Vagina (tissue), 2 donors: ENCODE measurements at regions not wholly inside any gene's neighbourhood (a gene's known extent, or its start where the extent isn't known, plus 50 kb on each side); places are given as distances from the start of the nearest gene placed in this dataset.

ENCODE experiments used
- DNase-seq, 2 donors: peaks; one replicate each; pipeline ENCODE4 v3.0.0-alpha.2; 2017; ENCODE audit errors: extremely low spot score in 2 of 2
- H3K27ac ChIP-seq: fragments of 200-600 bp; sonication (generic); one replicate; pipeline ENCODE4 v1.5.1; 2019
- H3K27me3 ChIP-seq: fragments of 200-600 bp; sonication (generic); one replicate; pipeline ENCODE4 v1.5.1; 2019
- H3K36me3 ChIP-seq, 2 donors: fragments of 200-600 bp; sonication (generic); one replicate each; pipeline ENCODE4 v1.5.1; 2017 to 2019
- H3K4me1 ChIP-seq: fragments of 200-600 bp; sonication (generic); one replicate; pipeline ENCODE4 v1.5.1; 2019
- H3K4me3 ChIP-seq, 2 donors: fragments of 200-600 bp; sonication (generic); 1 replicate in 1 of 2; 2 replicates in 1 of 2; pipeline ENCODE4 v1.5.1; 2016 to 2019
- H3K9me3 ChIP-seq: fragments of 200-600 bp; sonication (generic); one replicate; pipeline ENCODE4 v1.5.1; 2019
- CTCF ChIP-seq, 3 experiments: fragments of 450-650 bp in 2 of 3; fragments of 200-600 bp in 1 of 3; sonication (generic) in 1 of 3; IDR thresholded peaks; one replicate each; pipeline ENCODE4 v1.5.1; 2017 to 2019; ENCODE audit warnings: antibody characterized with exemption in 3 of 3, mild to moderate bottlenecking in 2 of 3, moderate library complexity in 2 of 3
- POLR2A ChIP-seq, 2 donors: fragments of 450-650 bp; IDR thresholded peaks; one replicate each; pipeline ENCODE4 v1.6.1; 2017; ENCODE audit warnings: antibody characterized with exemption in 2 of 2, mild to moderate bottlenecking in 2 of 2, moderate library complexity in 2 of 2
- POLR2AphosphoS5 ChIP-seq, 2 donors: sonication (generic); formaldehyde crosslinking; IDR thresholded peaks; one replicate each; pipeline ENCODE4 v1.9.0; 2017; ENCODE audit warnings: antibody characterized with exemption in 2 of 2, mild to moderate bottlenecking in 2 of 2, low read depth in 1 of 2; ENCODE audit not compliant: insufficient read depth in 1 of 2
- intact Hi-C: fragments of 100-400 bp; cut with DNase I; formaldehyde crosslinking; loops from one replicate; pipeline ENCODE4 v1.15.1; 2023

DNA sequence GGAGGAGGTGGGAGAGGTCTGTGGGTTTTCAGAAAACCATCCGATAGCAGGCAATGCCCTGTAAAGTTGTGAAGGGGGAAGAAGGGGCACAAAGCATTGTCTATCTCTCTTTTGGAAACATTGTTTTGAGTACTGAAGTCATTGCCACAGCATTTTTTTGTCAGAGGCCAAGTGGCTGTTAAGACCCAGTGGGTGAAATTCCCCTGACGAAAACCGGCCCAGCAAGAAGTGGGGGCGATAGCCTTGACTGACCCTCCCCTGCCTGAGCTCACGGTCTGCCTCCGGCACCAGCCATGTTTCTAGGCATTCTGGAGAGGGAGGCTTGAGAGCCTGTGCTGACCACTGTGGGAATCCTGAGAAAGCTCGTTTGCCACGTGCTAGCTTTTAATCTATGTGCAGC lies 144.7 kb downstream of the RPS24 start:
- Histone ChIP-seq H3K9me3 (no peaks in the 10 kb centered on the region), H3K27ac (no peak overlapping the region), H3K36me3 (no peaks in the 10 kb centered on the region), H3K4me3 (no peak overlapping the region), H3K4me1 (no peaks in the 10 kb centered on the region), H3K27me3 (no peaks in the 10 kb centered on the region)
- TF ChIP-seq CTCF (IDR thresholded peaks at IDR 0.05) (no peak), POLR2AphosphoS5 (IDR thresholded peaks at IDR 0.05; ENCODE audit: insufficient read depth in 1 of 2, low read depth in 1 of 2) (no peak)
- intact Hi-C loops = no loop called here
- DNase-seq = no peak

- Histone ChIP-seq H3K36me3 (no peaks in the 10 kb centered on the region), H3K27me3 (no peaks in the 10 kb centered on the region), H3K27ac (no peak overlapping the region), H3K9me3 (no peaks in the 10 kb centered on the region), H3K4me3 (no peak overlapping the region), H3K4me1 (no peaks in the 10 kb centered on the region)
- intact Hi-C loops = no loop called here
- DNase-seq = no peak
- no peak for TF ChIP-seq POLR2A (IDR thresholded peaks at IDR 0.05)
- TF ChIP-seq POLR2AphosphoS5 (IDR thresholded peaks at IDR 0.05; ENCODE audit: insufficient read depth in 1 of 2, low read depth in 1 of 2) = no peak
- no peak for TF ChIP-seq CTCF (IDR thresholded peaks at IDR 0.05)
Observed at GRCh38 chr10:78178940-78179339, 145.3 kb downstream of the RPS24 start.

DNA sequence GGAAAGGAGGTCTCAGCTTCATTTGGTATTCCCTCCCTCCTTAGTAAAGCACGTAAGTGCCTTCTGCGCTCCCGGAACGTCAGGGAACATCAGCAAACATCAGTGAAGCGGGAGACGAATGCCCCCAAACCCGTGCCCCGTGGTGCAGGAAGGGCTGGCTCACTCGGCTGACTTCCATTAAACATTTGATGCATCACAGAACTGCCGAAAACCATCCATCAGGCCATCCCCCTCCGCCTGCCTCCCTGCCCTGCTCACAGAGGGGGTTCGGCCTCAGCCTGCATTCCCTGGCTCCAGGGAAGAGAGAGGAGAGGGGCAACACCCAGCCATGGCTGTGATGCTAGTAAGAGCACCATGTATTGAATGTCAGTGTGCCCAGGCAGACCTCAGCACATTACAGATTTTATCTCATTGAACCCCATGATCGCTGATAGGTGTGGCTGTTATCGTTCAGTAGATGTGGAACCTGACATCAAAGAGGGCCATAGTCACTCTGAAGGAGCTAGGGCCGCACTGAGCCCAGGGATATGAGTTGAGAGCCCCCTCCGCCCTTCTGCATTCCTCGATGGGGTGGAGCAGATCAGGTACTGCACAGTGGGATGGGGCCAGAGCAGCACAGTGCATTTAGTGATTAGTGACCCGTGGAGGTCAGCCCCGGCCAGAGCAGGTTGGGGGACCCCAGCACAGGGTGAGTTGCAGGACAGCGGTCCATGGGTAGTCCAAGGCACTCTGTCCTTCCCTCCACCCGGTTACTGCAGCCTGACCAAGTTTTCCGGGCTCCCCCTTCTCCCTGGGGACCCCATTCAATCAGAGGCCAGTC lies 146.4 kb downstream of the RPS24 start:
- Histone ChIP-seq H3K36me3 (no peaks in the 10 kb centered on the region), H3K4me1 (no peaks in the 10 kb centered on the region), H3K27me3 (no peaks in the 10 kb centered on the region), H3K9me3 (no peaks in the 10 kb centered on the region), H3K4me3 (no peak overlapping the region), H3K27ac (no peak overlapping the region)
- DNase-seq = no peak
- TF ChIP-seq CTCF (IDR thresholded peaks at IDR 0.05) (no peak), POLR2AphosphoS5 (IDR thresholded peaks at IDR 0.05; ENCODE audit: insufficient read depth in 1 of 2, low read depth in 1 of 2) (no peak), POLR2A (IDR thresholded peaks at IDR 0.05) (no peak)
- intact Hi-C loops = no loop called here

GRCh38 chr10:78181381-78182055 lies 147.9 kb downstream of the RPS24 start:
- TF ChIP-seq POLR2A (IDR thresholded peaks at IDR 0.05) (no peak), POLR2AphosphoS5 (IDR thresholded peaks at IDR 0.05; ENCODE audit: insufficient read depth in 1 of 2, low read depth in 1 of 2) (no peak), CTCF (IDR thresholded peaks at IDR 0.05) (no peak)

DNA sequence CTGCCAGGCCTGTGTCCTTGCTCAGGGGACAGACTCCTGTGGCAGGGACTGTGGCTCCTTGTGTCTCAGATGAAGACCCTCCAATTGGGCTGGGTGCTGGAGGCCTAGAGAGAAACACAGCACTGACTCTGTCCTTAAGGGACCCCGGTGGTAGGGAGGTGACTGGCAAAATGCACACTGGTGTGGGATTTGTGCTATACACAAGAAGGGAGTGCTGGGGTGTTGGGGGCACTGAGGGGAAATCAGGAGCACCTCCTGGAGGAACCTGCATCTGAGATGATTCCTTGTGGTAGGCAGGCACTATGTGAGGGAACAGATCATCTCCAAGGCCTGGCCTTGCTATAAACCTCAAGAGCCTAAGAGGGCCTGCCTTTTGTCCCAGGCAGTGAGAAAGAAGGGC lies 149.2 kb downstream of the RPS24 start:
- Histone ChIP-seq H3K9me3 (no peaks in the 10 kb centered on the region), H3K27me3 (no peaks in the 10 kb centered on the region), H3K4me1 (no peaks in the 10 kb centered on the region), H3K27ac (no peak overlapping the region), H3K4me3 (no peak overlapping the region), H3K36me3 (no peaks in the 10 kb centered on the region)
- intact Hi-C loops = no loop called here
- DNase-seq = no peak
- TF ChIP-seq CTCF (IDR thresholded peaks at IDR 0.05) (no peak), POLR2A (IDR thresholded peaks at IDR 0.05) (no peak), POLR2AphosphoS5 (IDR thresholded peaks at IDR 0.05; ENCODE audit: insufficient read depth in 1 of 2, low read depth in 1 of 2) (no peak)

More at GRCh38 chr10:78181381-78182055, 147.9 kb downstream of the RPS24 start:
- DNase-seq = no peak
- Histone ChIP-seq H3K4me1 (no peaks in the 10 kb centered on the region), H3K27ac (no peak overlapping the region), H3K36me3 (no peaks in the 10 kb centered on the region), H3K4me3 (no peak overlapping the region), H3K27me3 (no peaks in the 10 kb centered on the region), H3K9me3 (no peaks in the 10 kb centered on the region)
- intact Hi-C loops = no loop called here
